Skin of body (tissue), 1 donor: ENCODE measurements at regions not wholly inside any gene's neighbourhood (a gene's known extent, or its start where the extent isn't known, plus 50 kb on each side); places are given as distances from the start of the nearest gene placed in this dataset.
A peak's percentile ranks its signal among the peaks of the same experiment; 100 is the strongest.
"Not testable (repeated sequence)": the region's sequence is repeated elsewhere in the genome, so short reads cannot be mapped to it uniquely, and the experiment has no call there.

ENCODE experiments used
- DNase-seq: peaks from one replicate; lab custom pipeline; 2025; lab: John Stamatoyannopoulos, UW

GRCh38 chr3:75126556-75126955, 512.1 kb upstream of the CNTN3 start:
- no peak for DNase-seq

DNA sequence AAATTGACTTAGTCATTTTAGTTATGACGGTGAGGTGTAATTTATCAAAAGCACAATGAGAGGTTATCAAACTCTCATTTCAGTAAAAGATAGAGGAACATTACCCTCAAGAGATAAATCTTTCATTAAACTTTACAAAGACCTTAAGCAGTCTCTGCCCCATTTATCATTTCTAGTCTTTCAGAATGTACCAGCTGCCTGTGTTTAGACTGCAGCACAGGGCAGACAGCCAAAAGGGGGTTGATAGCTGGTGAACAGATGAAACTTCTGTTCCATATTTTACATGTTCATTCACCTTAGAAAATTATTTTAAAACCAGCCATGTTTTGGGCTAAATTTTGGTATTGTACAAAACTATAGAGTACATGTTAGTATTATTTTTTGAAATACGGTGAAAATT, 514.6 kb upstream of the CNTN3 start:
- no peak for DNase-seq

- DNase-seq, result no peak
Measured at GRCh38 chr3:75136100-75136897, 521.8 kb upstream of the CNTN3 start.

DNA sequence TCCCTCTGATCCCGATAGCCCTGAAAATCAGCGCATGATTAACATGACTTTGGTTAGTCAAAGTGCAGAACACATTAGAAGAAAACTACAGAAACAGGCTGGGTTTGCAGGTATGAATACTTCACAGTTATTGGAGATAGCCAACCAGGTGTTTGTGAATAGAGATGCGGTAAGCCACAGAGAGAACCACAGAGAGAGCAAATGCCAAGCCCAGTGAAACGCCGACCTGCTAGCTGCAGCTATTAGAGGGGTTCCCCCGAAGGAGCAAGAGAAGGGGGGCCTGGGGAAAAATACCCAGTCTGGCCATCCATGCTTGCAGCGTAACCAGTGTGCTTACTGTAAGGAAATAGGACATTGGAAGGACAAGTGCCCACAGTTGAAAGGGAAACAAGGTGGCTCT, 523.9 kb upstream of the CNTN3 start:
- DNase-seq, result no peak

- DNase-seq, result no peak
Measured at GRCh38 chr3:75140904-75141615, 523.1 kb upstream of the FRG2C start.

DNA sequence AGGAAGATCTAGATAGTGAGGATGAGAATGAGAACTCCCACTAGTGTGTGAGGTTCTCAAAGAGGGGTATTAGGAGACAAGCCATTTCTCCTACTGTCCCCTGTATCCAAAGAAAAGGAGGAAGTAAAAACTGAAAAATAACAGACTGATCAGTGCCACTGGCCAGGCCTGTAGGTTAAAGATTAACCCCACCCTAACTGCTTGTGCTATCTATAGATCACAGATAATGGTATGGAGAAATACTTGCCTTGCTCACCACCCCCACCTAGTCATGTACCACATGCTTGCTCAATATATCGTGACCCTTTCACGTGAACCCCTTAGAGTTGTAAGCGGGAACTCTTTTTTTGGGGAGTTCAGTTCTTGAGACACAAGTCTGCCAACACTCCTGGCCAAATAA, 519.7 kb upstream of the FRG2C start:
- no peak for DNase-seq

DNA sequence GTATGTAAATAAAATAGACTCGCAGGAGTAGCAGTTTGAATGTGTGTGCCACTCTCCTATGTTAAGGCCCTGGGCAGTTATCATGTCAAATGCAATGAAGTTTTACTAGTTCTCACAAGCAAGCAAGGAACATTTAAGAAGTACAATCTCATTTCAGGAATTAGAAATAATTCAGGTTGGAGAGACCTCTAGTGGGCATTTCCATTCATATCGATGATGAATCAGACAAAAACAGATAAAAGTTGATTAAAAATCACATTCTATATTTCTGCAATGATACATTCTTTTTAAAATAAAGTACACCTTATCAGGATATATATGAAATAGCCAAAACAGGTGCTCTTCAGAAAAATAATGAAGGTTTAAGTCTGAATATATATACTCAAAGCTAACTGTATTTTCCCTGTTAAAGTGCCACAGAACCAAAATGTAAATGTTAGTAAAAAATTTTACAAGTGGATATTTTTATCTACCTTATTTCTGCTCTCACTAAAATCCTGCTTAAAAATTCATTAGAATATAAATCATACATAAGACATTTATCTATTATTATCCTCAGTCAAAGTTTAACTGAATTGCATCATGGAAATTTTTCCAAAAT, 492.4 kb upstream of the FRG2C start:
- DNase-seq, result peak; percentile 16

- no peak for DNase-seq
Measured at GRCh38 chr3:75176937-75177336, 487.2 kb upstream of the FRG2C start.

DNA sequence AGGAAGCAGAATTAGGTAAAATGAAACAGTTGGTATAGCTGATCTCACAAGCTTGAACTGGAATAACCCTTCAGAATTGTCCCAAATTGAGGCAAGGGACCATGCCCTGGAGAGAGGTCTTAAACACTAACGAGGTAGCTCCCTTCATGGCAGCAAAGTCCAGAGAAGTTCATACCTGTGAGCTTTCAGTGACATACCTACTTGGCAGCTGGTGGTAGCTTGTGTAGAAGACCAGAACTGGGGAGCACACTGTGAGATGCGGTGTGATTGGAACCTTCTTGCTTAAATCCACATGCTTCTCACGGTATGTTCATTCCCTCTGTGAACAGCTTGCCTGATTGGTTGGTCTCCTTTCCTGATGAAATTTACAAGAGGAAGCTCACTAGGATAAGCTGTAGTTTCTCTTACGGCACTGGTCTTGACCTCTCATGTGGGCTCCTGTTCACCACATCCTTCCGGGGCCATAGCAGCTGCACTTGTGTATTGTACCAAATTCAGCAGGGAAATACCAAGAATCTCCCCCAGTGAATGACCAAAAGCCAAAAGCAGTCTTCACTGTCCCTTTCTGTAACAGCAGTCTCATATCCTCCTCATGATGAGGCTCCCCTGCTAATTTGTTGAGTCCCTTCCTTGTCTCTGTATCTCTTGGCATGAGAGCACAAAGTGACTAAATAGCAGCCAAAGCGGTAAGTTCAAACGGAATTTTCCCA, 483.7 kb upstream of the FRG2C start:
- no peak for DNase-seq

DNA sequence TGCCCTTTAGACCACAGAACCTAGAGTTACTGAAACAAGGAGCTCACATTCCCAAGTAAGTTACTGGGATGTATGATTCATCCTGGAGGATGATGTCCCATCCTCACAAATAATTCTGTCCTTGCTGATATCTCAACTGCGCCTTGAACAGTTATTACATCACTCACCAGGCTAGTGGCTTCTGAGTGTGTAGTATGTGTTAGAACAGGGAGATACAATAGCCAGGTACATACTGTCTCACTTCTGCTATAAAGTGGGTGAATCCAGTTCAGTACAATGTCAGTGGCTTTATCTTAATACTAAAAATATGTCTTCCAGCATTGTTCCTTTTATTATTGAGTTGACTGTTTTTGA, 483.2 kb upstream of the FRG2C start:
- DNase-seq, result no peak

DNA sequence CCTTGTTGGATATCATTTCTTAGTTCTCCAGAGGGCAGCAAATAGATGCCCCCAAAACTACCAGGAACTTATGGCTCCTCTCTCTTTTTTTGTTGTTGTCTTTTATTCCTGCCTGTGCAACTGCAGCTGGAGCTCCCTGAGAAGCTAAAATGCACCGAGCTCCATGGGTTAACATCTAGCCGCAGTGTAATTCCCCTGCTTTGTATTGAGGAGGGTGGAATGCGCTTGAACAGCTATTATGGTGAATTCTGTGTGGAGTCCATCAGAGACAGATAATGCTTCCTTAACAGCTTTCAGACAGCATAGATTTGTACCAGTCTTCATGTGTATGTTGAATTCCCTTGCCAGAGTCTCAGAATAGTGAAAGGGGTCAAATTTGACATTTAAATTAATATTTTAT, 475.2 kb upstream of the FRG2C start:
- no peak for DNase-seq

DNA sequence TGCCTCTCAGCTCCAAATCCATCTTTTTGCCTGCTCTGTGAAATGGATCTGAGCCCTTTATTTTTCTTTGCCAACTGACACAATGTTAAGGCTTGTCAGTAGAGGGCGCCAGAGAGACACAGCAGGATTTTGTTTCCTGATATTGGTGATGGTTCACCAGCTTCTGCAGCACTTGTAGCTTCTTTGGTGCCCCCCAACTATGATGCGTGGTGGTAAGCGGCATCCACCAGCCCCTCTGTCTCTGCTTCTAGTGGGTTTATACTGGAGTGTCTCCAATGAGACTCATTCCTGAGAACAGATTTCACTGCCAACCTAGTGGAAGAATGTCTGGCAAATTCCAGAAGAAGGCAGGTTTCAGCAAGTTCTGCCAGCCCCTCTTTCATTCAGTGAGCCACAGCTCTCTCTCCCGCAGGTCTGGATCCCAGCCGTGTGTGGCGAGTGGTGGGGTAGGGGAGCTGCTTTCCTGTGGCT, 471.9 kb upstream of the FRG2C start:
- no peak for DNase-seq

DNA sequence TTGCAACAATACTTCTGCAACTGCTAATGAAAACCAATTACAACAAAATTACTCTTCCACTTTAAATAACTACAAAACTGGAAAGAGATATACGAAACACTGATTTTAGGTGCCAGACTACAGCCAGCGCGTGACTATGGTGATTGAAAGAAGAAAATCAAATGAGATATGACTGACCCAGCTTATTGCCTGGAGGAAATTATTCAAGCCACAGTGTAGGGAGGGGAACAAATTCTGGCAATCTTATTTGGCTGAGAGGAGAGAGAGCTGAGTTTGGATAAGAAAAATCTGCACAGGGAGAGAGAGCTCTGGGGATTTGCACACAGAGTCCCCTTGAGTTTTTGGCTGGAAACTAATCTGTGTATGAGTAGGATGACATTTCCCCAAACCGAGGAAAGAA, 470.3 kb upstream of the FRG2C start:
- no peak for DNase-seq

DNA sequence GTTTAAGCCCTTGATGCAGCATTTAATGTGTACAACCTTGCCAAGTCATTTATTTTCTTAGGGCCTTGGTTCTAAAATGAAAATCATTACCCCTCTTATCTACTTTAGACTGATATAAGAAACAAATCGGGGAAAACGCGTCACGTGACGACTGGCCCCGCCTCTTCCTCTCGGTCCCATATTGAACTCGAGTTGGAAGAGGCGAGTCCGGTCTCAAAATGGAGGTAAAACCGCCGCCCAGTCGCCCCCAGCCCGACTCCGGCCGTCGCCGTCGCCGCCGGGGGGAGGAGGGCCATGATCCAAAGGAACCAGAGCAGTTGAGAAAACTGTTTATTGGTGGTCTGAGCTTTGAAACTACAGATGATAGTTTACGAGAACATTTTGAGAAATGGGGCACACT, 449.8 kb upstream of the FRG2C start:
- DNase-seq, result not testable (repeated sequence)

- DNase-seq, result no peak
Measured at GRCh38 chr3:75218577-75218976, 445.6 kb upstream of the FRG2C start.

GRCh38 chr3:75220932-75221331, 443.2 kb upstream of the FRG2C start:
- no peak for DNase-seq

DNA sequence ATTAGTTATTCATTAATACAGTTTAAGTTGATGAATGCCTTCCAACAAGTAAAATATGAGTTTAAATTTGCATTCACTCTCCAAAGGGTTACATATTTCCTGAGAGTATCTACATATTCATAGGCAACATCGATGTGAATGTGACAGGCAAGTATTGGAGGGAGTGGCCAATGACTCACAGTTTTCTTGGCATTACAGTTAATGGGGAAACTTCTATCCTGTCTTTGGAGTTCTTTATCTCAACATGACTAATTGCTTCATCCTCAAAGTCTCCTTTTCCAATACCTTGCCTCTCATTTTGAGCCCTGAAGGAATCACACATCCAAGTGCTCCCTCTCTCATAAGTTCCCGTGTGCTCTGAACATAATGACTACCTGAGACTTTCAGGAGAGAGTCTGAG, 439.7 kb upstream of the FRG2C start:
- DNase-seq, result no peak

DNA sequence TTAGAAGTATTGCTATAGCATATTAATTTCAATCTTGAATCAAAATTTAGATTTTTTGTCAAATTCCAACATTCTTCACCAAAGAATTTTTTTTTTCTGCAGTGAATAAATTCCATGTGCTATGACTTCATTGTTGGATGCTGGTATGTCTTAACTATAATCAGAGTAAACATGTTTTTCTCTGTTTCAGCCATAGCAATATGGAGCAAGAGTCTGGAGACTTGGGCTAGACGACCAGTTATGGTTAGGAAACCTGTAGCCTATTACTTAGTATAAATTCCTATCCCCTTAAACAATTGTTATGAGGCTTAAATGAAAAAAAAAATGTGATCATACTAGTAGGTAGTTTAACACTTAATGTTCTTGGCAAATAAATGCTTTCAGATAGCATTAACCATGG, 431.9 kb upstream of the FRG2C start:
- no peak for DNase-seq

DNA sequence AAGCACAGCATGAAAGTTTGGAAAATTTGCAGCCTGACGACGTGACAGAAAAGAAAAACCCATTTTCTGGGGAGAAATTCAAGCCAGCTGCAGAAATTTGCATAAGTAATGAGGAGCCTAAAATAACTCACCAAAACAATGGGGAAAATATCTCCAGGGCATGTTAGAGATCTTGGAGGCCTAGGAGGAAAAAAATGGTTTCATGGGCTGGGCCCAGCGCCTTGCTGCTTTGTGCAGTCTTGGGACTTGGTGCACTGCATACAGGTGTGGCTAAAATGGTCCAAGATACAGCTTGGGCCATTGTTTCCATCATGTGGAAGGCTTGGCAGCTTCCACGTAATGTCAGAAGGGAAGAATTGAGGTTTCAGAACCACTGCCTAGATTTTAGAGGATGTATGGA, 428.5 kb upstream of the FRG2C start:
- no peak for DNase-seq

DNA sequence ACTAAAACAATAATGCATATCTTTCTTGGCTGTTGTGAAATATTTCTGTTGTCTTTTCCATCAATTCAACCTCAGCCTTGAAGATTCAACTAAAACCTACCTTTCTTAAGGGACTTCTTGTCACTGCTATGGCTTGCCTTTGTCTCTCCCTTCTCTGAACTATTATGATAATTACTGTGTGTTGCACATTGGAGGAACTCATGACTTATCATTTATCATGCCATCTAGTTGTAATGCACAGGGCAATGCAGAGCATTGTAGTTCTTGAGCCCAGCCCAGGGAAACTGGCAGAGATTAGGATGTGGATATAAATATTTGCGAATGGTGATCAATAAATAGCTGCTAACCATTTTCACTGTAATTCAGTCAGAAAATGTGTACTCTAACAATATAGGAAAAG, 427.1 kb upstream of the FRG2C start:
- DNase-seq, result no peak

- no peak for DNase-seq
Measured at GRCh38 chr3:75237477-75237876, 426.7 kb upstream of the FRG2C start.
